VCaP (cell line): ENCODE measurements at regions not wholly inside any gene's neighbourhood (a gene's known extent, or its start where the extent isn't known, plus 50 kb on each side); places are given as distances from the start of the nearest gene placed in this dataset.

Experiments used
- H3K27ac ChIP-seq: fragments of 450-650 bp; 2 replicates; pipeline ENCODE4 v1.5.1; 2017
- TF ChIP-seq, protein P1 (sequence below): fragments of 450-650 bp; conservative IDR thresholded peaks from 2 replicates; pipeline ENCODE4 v1.5.1; 2017; ENCODE audit warnings: mild to moderate bottlenecking, moderate library complexity

GRCh38 chr15:70417535-70417934 lies 319.8 kb upstream of the TLE3 start:
- no peak overlapping the region for H3K27ac ChIP-seq
- TF ChIP-seq, protein P1, sequence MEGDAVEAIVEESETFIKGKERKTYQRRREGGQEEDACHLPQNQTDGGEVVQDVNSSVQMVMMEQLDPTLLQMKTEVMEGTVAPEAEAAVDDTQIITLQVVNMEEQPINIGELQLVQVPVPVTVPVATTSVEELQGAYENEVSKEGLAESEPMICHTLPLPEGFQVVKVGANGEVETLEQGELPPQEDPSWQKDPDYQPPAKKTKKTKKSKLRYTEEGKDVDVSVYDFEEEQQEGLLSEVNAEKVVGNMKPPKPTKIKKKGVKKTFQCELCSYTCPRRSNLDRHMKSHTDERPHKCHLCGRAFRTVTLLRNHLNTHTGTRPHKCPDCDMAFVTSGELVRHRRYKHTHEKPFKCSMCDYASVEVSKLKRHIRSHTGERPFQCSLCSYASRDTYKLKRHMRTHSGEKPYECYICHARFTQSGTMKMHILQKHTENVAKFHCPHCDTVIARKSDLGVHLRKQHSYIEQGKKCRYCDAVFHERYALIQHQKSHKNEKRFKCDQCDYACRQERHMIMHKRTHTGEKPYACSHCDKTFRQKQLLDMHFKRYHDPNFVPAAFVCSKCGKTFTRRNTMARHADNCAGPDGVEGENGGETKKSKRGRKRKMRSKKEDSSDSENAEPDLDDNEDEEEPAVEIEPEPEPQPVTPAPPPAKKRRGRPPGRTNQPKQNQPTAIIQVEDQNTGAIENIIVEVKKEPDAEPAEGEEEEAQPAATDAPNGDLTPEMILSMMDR = no peak

DNA sequence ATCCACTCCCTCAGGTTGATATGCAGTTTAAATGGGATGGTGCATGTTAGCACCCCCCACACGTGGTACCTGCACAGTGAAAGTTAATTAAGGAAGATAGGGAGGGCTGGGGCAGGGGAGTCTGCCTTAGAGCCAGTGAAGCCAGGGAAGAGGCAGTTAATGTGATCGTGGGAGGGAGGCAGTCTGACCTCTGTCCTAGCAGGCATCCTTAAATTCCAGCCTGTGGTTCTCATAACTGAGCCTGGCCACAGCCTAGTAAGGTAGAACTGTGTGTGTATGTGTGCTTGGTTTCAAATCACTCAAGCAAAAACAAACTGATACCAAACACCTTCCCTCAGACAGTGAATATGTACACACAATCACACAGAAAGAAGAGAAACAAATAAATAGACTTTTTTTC lies 319.1 kb upstream of the TLE3 start:
- TF ChIP-seq, protein P1 = no peak
- H3K27ac ChIP-seq = no peak overlapping the region

- TF ChIP-seq, protein P1 = no peak
- H3K27ac ChIP-seq = no peak overlapping the region
Measured at GRCh38 chr15:70415398-70415797, 317.7 kb upstream of the TLE3 start.

DNA sequence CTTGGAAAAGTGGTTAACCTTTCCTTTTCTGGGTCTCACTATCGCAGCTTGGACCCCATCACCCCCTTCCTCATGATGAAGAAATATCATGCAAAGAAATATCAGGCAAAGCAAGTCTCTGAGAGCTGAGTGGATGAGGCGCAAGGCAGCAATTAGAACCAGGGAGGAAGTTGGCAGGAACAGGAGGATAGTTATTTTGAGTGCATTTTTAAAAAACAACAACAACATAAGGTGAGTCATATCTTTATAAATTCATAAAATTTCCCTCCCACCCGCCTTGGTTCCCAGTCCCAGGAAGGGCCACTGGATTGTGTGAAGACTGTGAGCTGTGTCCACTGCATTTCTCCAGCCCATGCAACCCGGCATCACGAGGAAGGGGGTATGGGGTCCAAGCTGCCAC lies 316.9 kb upstream of the TLE3 start:
- no peak overlapping the region for H3K27ac ChIP-seq

GRCh38 chr15:70412794-70413193 lies 315.1 kb upstream of the TLE3 start:
- TF ChIP-seq, protein P1 = no peak

More for the DNA sequence above, 316.9 kb upstream of the TLE3 start:
- TF ChIP-seq, protein P1 = no peak

DNA sequence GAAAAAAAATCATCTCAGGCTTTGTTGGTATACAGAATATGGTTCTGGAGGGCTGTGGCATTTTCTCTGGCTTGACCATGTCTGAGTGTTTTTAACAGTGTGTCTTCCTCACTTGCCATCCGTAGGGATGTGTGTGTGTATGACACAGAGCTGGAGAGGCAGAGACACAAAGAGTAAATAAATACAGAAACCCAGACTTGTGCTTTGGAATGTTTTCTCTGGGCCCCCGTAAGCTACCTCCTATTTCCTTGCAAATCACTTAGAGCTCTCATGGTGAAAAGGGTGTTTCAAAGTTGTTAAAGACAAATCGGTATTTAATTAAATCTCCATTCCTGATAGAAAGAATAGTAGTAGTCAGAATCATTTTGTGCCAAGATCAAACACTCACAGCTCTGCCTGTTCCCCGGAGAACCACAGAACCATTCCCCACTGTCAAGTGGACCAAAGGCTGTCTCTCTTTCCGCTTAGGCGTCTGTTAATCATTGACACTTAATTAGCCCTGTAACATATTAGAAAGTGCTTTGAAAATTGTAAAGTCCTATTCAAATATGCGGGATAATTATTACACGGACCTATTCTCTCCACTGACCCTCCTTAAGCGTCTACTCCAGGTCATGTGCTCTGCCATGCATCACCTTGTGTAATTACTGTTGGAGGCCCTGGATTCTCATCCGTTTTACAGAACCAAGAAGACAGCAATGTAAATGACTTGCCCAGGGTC lies 313.6 kb upstream of the TLE3 start:
- TF ChIP-seq, protein P1 = no peak
- no peak overlapping the region for H3K27ac ChIP-seq

More at GRCh38 chr15:70412794-70413193, 315.1 kb upstream of the TLE3 start:
- H3K27ac ChIP-seq = no peak overlapping the region

GRCh38 chr15:70410371-70410985 lies 312.8 kb upstream of the TLE3 start:
- H3K27ac ChIP-seq = no peak overlapping the region
- TF ChIP-seq, protein P1 = no peak
